ENCODE measurements at regions not wholly inside any gene's neighbourhood (a gene's known extent, or its start where the extent isn't known, plus 50 kb on each side); places are given as distances from the start of the nearest gene placed in this dataset.

- Histone ChIP-seq H3K18ac (ENCODE audit: low read depth, low read length) (no peak overlapping the region), H2AFZ (replicated peaks; ENCODE audit: low read length, poor library complexity) (no peak overlapping the region), H3K36me3 (ENCODE audit: control insufficient read depth, insufficient read depth, low read length) (no peaks in the 10 kb centered on the region), H3K4me2 (ENCODE audit: low read depth, low read length) (no peak overlapping the region), H3K9me3 (ENCODE audit: control insufficient read depth, insufficient read depth, low read length) (peaks cover 72% of the 10 kb centered on the region), H4K8ac (ENCODE audit: low read depth in 2 of 2, low read length in 2 of 2) (no peak overlapping the region), H2BK120ac (ENCODE audit: low read depth, low read length) (no peak overlapping the region), H3K56ac (ENCODE audit: extremely low read depth, insufficient read depth, low read length) (no peak overlapping the region), H2BK15ac (ENCODE audit: low read depth, low read length) (no peak overlapping the region), H3K4me1 (ENCODE audit: control insufficient read depth, insufficient read depth, low read length) (no peaks in the 10 kb centered on the region), H3K79me1 (ENCODE audit: low read depth in 1 of 2, low read length in 2 of 2) (no peaks in the 10 kb centered on the region), H3K14ac (replicated peaks; ENCODE audit: low read depth, low read length) (no peak overlapping the region), H3K9ac (ENCODE audit: low read depth, low read length) (no peak overlapping the region), H4K91ac (ENCODE audit: insufficient read depth, low read depth, low read length) (no peak overlapping the region), H3K4ac (ENCODE audit: low read depth, low read length) (no peak overlapping the region), H2BK5ac (ENCODE audit: low read depth, low read length, poor library complexity, severe bottlenecking) (no peak overlapping the region), H2AK9ac (replicated peaks; ENCODE audit: low read depth, low read length, poor library complexity) (no peak overlapping the region), H3K9me1 (ENCODE audit: insufficient read depth, low read length) (no peaks in the 10 kb centered on the region), H3K27ac (ENCODE audit: insufficient read depth, low read length) (no peak overlapping the region), H3K23ac (ENCODE audit: low read depth, low read length) (no peak overlapping the region), H4K20me1 (ENCODE audit: insufficient read depth, low read length) (no peaks in the 10 kb centered on the region), H3K4me3 (ENCODE audit: insufficient read depth, low read depth, low read length) (no peak overlapping the region), H2BK20ac (ENCODE audit: low read depth, low read length) (no peak overlapping the region), H4K5ac (ENCODE audit: low read depth, low read length) (no peak overlapping the region), H3K27me3 (ENCODE audit: control insufficient read depth, insufficient read depth, low read length) (no peaks in the 10 kb centered on the region), H2AK5ac (ENCODE audit: low read depth, low read length) (no peak overlapping the region)
- in situ Hi-C loops (cut with MboI; ENCODE audit: low sequenced_read_pairs) (no loop called here), intact Hi-C loops (cut with micrococcal nuclease) (no loop called here), dilution Hi-C loops (cut with HindIII; ENCODE audit: low sequenced_read_pairs, unreplicated experiment) (no loop called here)
- ChIA-PET POLR2A (ENCODE audit: unreplicated experiment) (no interaction called here), CTCF (no interaction called here)
- no peak for ATAC-seq (ENCODE audit: low read depth)
- no TSS peak for BruUV-seq (replicated peaks)
- no peak for DNase-seq
- TF ChIP-seq NFE2L2 (IDR thresholded peaks at IDR 0.05; ENCODE audit: low read depth, low read length) (no peak), ELK1 (IDR thresholded peaks at IDR 0.05; ENCODE audit: borderline replicate concordance, low read depth, low read length) (no peak), MAFK (IDR thresholded peaks at IDR 0.05; ENCODE audit: low read depth, low read length) (no peak), RCOR1 (IDR thresholded peaks at IDR 0.05; ENCODE audit: insufficient replicate concordance, low read length) (no peak), CHD1 (IDR thresholded peaks at IDR 0.05; ENCODE audit: low read depth, low read length) (no peak), RFX5 (IDR thresholded peaks at IDR 0.05; ENCODE audit: low read depth, low read length) (no peak)
- no CpG with 5 or more reads among the region's 8 CpGs for WGBS, 2 experiments (ENCODE audit: extremely low coverage in 2 of 2, insufficient read length in 1 of 2)
These were observed 448.9 kb downstream of the TCERG1L start for GRCh38 chr10:130862626-130863025.
